22Rv1 (cell line): ENCODE measurements at regions not wholly inside any gene's neighbourhood (a gene's known extent, or its start where the extent isn't known, plus 50 kb on each side); places are given as distances from the start of the nearest gene placed in this dataset.

ENCODE experiments used
- ZFX ChIP-seq: fragments of 450-650 bp; IDR thresholded peaks from 2 replicates; pipeline ENCODE4 v1.6.1; 2017; ENCODE audit warnings: antibody characterized with exemption, borderline replicate concordance
- TF ChIP-seq, protein P1 (sequence below): fragments of 450-650 bp; IDR thresholded peaks from 2 replicates; pipeline ENCODE4 v1.5.1; 2017; ENCODE audit warnings: mild to moderate bottlenecking

DNA sequence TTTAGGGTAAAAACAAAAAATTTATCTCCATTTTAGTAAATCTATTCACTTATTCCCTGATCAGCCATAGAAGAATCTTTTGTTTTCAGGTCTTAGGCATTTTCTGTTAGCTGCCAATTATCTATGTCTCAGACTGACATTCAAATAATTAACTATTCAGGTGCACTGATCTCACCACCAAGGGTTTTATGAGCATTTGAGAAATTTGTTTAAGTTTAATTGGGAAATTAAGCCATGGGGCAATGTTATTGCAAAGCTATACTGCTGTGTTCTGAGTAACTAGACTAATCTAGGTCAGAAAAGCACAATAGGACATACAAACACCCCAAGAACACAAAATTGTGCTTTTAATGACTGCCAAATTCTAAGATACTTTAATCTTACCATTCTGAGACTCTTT is 210.7 kb upstream of the EDNRB start:
- TF ChIP-seq, protein P1, sequence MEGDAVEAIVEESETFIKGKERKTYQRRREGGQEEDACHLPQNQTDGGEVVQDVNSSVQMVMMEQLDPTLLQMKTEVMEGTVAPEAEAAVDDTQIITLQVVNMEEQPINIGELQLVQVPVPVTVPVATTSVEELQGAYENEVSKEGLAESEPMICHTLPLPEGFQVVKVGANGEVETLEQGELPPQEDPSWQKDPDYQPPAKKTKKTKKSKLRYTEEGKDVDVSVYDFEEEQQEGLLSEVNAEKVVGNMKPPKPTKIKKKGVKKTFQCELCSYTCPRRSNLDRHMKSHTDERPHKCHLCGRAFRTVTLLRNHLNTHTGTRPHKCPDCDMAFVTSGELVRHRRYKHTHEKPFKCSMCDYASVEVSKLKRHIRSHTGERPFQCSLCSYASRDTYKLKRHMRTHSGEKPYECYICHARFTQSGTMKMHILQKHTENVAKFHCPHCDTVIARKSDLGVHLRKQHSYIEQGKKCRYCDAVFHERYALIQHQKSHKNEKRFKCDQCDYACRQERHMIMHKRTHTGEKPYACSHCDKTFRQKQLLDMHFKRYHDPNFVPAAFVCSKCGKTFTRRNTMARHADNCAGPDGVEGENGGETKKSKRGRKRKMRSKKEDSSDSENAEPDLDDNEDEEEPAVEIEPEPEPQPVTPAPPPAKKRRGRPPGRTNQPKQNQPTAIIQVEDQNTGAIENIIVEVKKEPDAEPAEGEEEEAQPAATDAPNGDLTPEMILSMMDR = no peak
- TF ChIP-seq ZFX = no peak
